Neuronal stem cell (in vitro differentiated cells): ENCODE measurements at regions not wholly inside any gene's neighbourhood (a gene's known extent, or its start where the extent isn't known, plus 50 kb on each side); places are given as distances from the start of the nearest gene placed in this dataset.
"Not testable (repeated sequence)": the region's sequence is repeated elsewhere in the genome, so short reads cannot be mapped to it uniquely, and the experiment has no call there.

Experiments
- DNase-seq: peaks from one replicate; pipeline ENCODE4 v3.0.0-alpha.2; 2013; ENCODE audit warnings: low spot score
- H2AFZ ChIP-seq: one replicate; pipeline ENCODE4 v1.6.1; 2013; ENCODE audit warnings: mild to moderate bottlenecking, low read length, inconsistent platforms
- H2AK5ac ChIP-seq: 2 replicates; pipeline ENCODE4 v1.6.1; 2013; ENCODE audit warnings: low read depth, mild to moderate bottlenecking, inconsistent platforms, low read length, moderate library complexity, mixed read lengths
- H2BK120ac ChIP-seq: 2 replicates; pipeline ENCODE4 v1.6.1; 2013; ENCODE audit warnings: low read depth, mild to moderate bottlenecking, inconsistent platforms, low read length, moderate library complexity, mixed read lengths
- H2BK12ac ChIP-seq: one replicate; pipeline ENCODE4 v1.6.1; 2013; ENCODE audit warnings: low read length, inconsistent platforms
- H2BK15ac ChIP-seq: 2 replicates; pipeline ENCODE4 v1.6.1; 2013; ENCODE audit warnings: mild to moderate bottlenecking, low read length, inconsistent platforms, mixed read lengths
- H2BK5ac ChIP-seq: one replicate; pipeline ENCODE4 v1.6.1; 2013; ENCODE audit warnings: inconsistent platforms, mild to moderate bottlenecking, low read length, moderate library complexity
- H3K14ac ChIP-seq: one replicate; pipeline ENCODE4 v1.6.1; 2013; ENCODE audit warnings: low read length, inconsistent platforms
- H3K18ac ChIP-seq: 2 replicates; pipeline ENCODE4 v1.6.1; 2013; ENCODE audit warnings: low read length, inconsistent platforms
- H3K23ac ChIP-seq: 2 replicates; pipeline ENCODE4 v1.6.1; 2013; ENCODE audit warnings: low read depth, mild to moderate bottlenecking, mixed read lengths, low read length, inconsistent platforms; ENCODE audit not compliant: poor library complexity
- H3K27ac ChIP-seq: replicated peaks from 3 replicates; pipeline ENCODE4 v1.5.1; 2013; ENCODE audit warnings: low read length, inconsistent platforms
- H3K27me3 ChIP-seq, 3 experiments: 2 replicates each; pipeline ENCODE4 v1.6.1; 2013; ENCODE audit warnings: low read length in 3 of 3, mild to moderate bottlenecking in 2 of 3, inconsistent platforms in 1 of 3, low read depth in 1 of 3, mixed read lengths in 1 of 3, moderate library complexity in 1 of 3; ENCODE audit not compliant: control insufficient read depth in 3 of 3, insufficient read depth in 3 of 3
- H3K36me3 ChIP-seq, 2 donors: replicated peaks in 1 of 2; 2 replicates each; pipeline ENCODE4 v1.6.1; 2013; ENCODE audit warnings: low read length in 2 of 2; ENCODE audit not compliant: control insufficient read depth in 2 of 2, insufficient read depth in 2 of 2
- H3K4ac ChIP-seq: 2 replicates; pipeline ENCODE4 v1.6.1; 2013; ENCODE audit warnings: inconsistent platforms, mild to moderate bottlenecking, low read length, moderate library complexity
- H3K4me1 ChIP-seq, 2 donors: 1 replicate in 1 of 2; 2 replicates in 1 of 2; pipeline ENCODE4 v1.6.1; 2013; ENCODE audit warnings: low read length in 2 of 2, low read depth in 1 of 2; ENCODE audit not compliant: control insufficient read depth in 2 of 2, insufficient read depth in 1 of 2
- H3K4me2 ChIP-seq: one replicate; pipeline ENCODE4 v1.6.1; 2013; ENCODE audit warnings: mild to moderate bottlenecking, low read length, inconsistent platforms; ENCODE audit not compliant: insufficient read depth, poor library complexity, severe bottlenecking
- H3K4me3 ChIP-seq, 2 donors: 2 replicates each; pipeline ENCODE4 v1.5.1; 2013; ENCODE audit warnings: low read length in 2 of 2, mild to moderate bottlenecking in 2 of 2, inconsistent platforms in 1 of 2, moderate library complexity in 1 of 2
- H3K79me1 ChIP-seq: one replicate; pipeline ENCODE4 v1.6.1; 2013; ENCODE audit warnings: low read depth, mild to moderate bottlenecking, inconsistent platforms, low read length, moderate library complexity
- H3K9ac ChIP-seq: one replicate; pipeline ENCODE4 v1.6.1; 2013; ENCODE audit warnings: mild to moderate bottlenecking, low read depth, low read length, inconsistent platforms; ENCODE audit not compliant: poor library complexity
- H3K9me3 ChIP-seq, 2 donors: replicated peaks in 1 of 2; 2 replicates each; pipeline versions ENCODE3 to v1.6.1; 2013; ENCODE audit warnings: low read length in 2 of 2, mild to moderate bottlenecking in 2 of 2, inconsistent platforms in 1 of 2, low read depth in 1 of 2, mixed read lengths in 1 of 2, moderate library complexity in 1 of 2; ENCODE audit not compliant: control insufficient read depth in 2 of 2, insufficient read depth in 1 of 2
- H4K8ac ChIP-seq: one replicate; pipeline ENCODE4 v1.6.1; 2013; ENCODE audit warnings: low read depth, mild to moderate bottlenecking, inconsistent platforms, low read length, moderate library complexity
- H4K91ac ChIP-seq: one replicate; pipeline ENCODE4 v1.6.1; 2013; ENCODE audit warnings: low read length, low read depth, mild to moderate bottlenecking, inconsistent platforms; ENCODE audit not compliant: poor library complexity
- WGBS, 2 donors: extraction: QIAGEN DNeasy Blood & Tissue Kit; methylation state at CpG; one replicate each; pipeline ENCODE4 v1.1.7; 2013; ENCODE audit warnings: missing lambda C conversion rate in 2 of 2, mixed read lengths in 1 of 2; ENCODE audit not compliant: insufficient read length in 2 of 2, insufficient replicate concordance in 1 of 2; ENCODE audit errors: extremely low coverage in 2 of 2; 5-methylcytosine and 5-hydroxymethylcytosine counted together

- WGBS, 2 donors = no CpG with 5 or more reads among the region's 33 CpGs
- H3K27me3 ChIP-seq, H3K4me3 ChIP-seq: not testable (repeated sequence)
Observed at GRCh38 chr5:121106721-121107690, 642.9 kb downstream of the PRR16 start.

GRCh38 chr5:121108725-121109124 is 644.6 kb downstream of the PRR16 start:
- no peaks in the 10 kb centered on the region for H3K36me3 ChIP-seq
- H3K4me3 ChIP-seq = no peak overlapping the region
- no peak overlapping the region for H3K9ac ChIP-seq
- no CpG with 5 or more reads among the region's 10 CpGs for WGBS, 2 donors
- no peak overlapping the region for H3K23ac ChIP-seq
- H3K4me2 ChIP-seq = no peak overlapping the region
- no peaks in the 10 kb centered on the region for H3K27me3 ChIP-seq
- H3K79me1 ChIP-seq = peaks cover 2% of the 10 kb centered on the region
- H3K14ac ChIP-seq = no peak overlapping the region
- DNase-seq = no peak
- peak overlapping the region; percentile 35 for H3K18ac ChIP-seq
- no peak overlapping the region for H3K4ac ChIP-seq
- H2BK5ac ChIP-seq = no peak overlapping the region
- H3K9me3 ChIP-seq = no peaks in the 10 kb centered on the region
- H2BK15ac ChIP-seq = peak overlapping the region; percentile 27
- no peak overlapping the region for H2BK120ac ChIP-seq
- peak overlapping the region; percentile 56 for H2AFZ ChIP-seq
- H4K8ac ChIP-seq = no peak overlapping the region
- no peaks in the 10 kb centered on the region for H3K4me1 ChIP-seq
- no peak overlapping the region for H2BK12ac ChIP-seq
- H3K27ac ChIP-seq = no peak overlapping the region
- H4K91ac ChIP-seq = no peak overlapping the region
- no peak overlapping the region for H2AK5ac ChIP-seq

More at GRCh38 chr5:121106721-121107690, 642.9 kb downstream of the PRR16 start:
- H3K36me3 ChIP-seq, H2BK15ac ChIP-seq, H3K9ac ChIP-seq, H2AK5ac ChIP-seq, H2BK120ac ChIP-seq, H4K8ac ChIP-seq, H3K4me2 ChIP-seq, H3K14ac ChIP-seq, H3K9me3 ChIP-seq, H3K23ac ChIP-seq, H2BK5ac ChIP-seq, H3K4ac ChIP-seq, H3K18ac ChIP-seq, DNase-seq, H2BK12ac ChIP-seq, H4K91ac ChIP-seq, H3K79me1 ChIP-seq, H3K27ac ChIP-seq, H3K4me1 ChIP-seq: not testable (repeated sequence)
- H2AFZ ChIP-seq = peak overlapping the region; percentile 22

- Histone ChIP-seq H3K9ac (no peak overlapping the region), H2BK12ac (no peak overlapping the region), H3K79me1 (peaks cover 2% of the 10 kb centered on the region), H2BK15ac (no peak overlapping the region), H2BK5ac (no peak overlapping the region), H3K4me1 (no peaks in the 10 kb centered on the region), H3K4ac (no peak overlapping the region), H2AFZ (no peak overlapping the region), H2AK5ac (no peak overlapping the region), H3K18ac (no peak overlapping the region), H3K9me3 (no peaks in the 10 kb centered on the region), H3K27ac (no peak overlapping the region), H3K14ac (no peak overlapping the region), H4K91ac (no peak overlapping the region), H3K4me3 (no peak overlapping the region), H4K8ac (no peak overlapping the region), H3K36me3 (no peaks in the 10 kb centered on the region), H3K4me2 (no peak overlapping the region), H3K23ac (no peak overlapping the region), H3K27me3 (no peaks in the 10 kb centered on the region), H2BK120ac (no peak overlapping the region)
- no peak for DNase-seq
- WGBS, 2 donors = no CpG with 5 or more reads among the region's 1 CpG
Observed at GRCh38 chr5:121109817-121110216, 645.7 kb downstream of the PRR16 start.

- Histone ChIP-seq H3K4ac (no peak overlapping the region), H3K79me1 (no peaks in the 10 kb centered on the region), H3K4me2 (no peak overlapping the region), H3K4me1 (no peaks in the 10 kb centered on the region), H3K27me3 (no peaks in the 10 kb centered on the region), H2BK12ac (no peak overlapping the region), H2BK120ac (no peak overlapping the region), H3K4me3 (no peak overlapping the region), H2BK15ac (no peak overlapping the region), H2AFZ (no peak overlapping the region), H3K18ac (no peak overlapping the region), H2AK5ac (no peak overlapping the region), H3K9ac (no peak overlapping the region), H3K27ac (no peak overlapping the region), H3K14ac (no peak overlapping the region), H3K36me3 (no peaks in the 10 kb centered on the region), H4K8ac (no peak overlapping the region), H3K23ac (no peak overlapping the region), H3K9me3 (no peaks in the 10 kb centered on the region), H4K91ac (no peak overlapping the region), H2BK5ac (no peak overlapping the region)
- WGBS, 2 donors = no CpG with 5 or more reads among the region's 4 CpGs
- DNase-seq = no peak
Observed at GRCh38 chr5:121121786-121122185, 657.7 kb downstream of the PRR16 start.
